GM19324 (cell line): ENCODE measurements at regions not wholly inside any gene's neighbourhood (a gene's known extent, or its start where the extent isn't known, plus 50 kb on each side); places are given as distances from the start of the nearest gene placed in this dataset.

ENCODE experiments used
- ATAC-seq: cut with Tn5 transposase; IDR thresholded peaks from one replicate; pipeline ENCODE4 v1.9.1; 2021; ENCODE audit warnings: mild to moderate bottlenecking, moderate library complexity; ENCODE audit not compliant: unreplicated experiment, low FRiP score

- ATAC-seq, result no peak
These were observed 193.7 kb upstream of the BTG1 start for GRCh38 chr12:92339198-92339821.

- no peak for ATAC-seq
These were observed 193.0 kb upstream of the BTG1 start for GRCh38 chr12:92338671-92339070.

DNA sequence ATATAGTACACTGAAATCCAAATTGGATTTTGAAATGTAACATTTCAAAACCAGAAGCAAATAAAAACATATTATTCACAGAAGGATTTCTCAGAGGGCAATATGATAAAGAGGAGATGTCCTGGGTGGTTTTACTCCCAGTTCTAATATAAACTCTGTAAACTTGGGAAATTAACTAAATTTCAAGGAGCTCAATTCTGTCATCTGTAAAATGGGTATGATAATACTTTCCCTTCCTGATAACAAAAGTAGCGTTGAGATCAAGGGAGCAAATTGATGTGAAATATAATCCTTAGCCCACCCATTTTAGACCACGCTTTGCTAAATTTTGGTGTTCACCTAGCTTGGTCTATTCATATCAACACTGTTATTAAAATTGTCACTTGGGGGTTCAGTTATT, 192.5 kb upstream of the BTG1 start:
- no peak for ATAC-seq

DNA sequence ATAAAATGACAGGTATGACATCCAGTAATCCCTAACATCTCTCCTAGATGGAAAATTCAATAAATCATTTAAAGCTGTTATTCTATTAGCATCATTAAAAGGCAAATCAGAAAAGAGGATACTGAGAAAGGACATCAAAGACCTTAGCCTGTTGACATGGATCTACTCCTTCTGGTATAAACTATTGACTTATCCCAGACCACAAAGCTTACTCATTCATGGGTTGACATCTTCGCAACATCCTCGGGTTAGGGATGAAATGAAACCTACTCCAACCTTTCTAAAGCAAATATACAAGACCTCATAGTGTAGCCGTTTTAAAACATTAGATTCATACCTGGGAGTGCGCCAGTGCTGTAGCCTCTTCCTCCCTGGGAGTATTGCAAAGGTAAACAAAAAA, 191.5 kb upstream of the BTG1 start:
- no peak for ATAC-seq

DNA sequence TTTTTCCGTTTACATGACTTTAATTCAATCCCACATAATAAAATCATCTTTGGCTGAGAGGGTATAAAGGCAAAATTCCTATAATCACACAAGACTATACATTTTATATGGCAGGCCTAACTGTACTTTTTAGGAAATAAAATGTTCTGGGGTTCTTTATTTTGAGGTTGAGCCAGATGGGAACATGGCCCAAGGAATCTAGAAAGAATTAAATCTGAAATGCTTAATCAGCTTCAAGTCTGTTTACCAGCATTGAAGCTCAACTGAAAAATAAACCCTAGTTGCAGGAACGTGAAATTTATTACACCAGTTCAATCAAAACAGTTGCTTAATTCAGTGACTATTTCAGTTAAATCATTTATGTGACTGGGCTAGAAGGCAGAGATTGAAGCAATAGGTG, 191.0 kb upstream of the BTG1 start:
- no peak for ATAC-seq

DNA sequence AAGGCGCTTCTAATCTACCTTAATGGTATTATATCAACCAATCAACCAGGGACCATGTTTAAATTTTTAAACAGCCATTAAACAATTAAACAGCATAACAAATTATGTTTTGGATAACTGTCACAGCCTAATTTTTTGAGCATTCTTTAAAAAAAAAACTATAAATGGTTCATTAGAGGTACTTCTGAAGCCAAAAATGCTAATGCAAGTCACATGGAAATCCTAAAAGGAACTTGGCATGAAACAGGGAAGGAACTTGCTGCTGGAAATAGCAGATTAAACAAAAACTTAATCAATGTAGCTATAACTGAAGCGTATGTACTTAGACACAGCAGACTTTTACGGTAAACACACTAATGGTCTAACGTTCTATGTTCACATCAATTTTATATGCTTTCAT, 190.2 kb upstream of the BTG1 start:
- ATAC-seq, result no peak

- no peak for ATAC-seq
These were observed 188.9 kb upstream of the BTG1 start for GRCh38 chr12:92334552-92334951.

DNA sequence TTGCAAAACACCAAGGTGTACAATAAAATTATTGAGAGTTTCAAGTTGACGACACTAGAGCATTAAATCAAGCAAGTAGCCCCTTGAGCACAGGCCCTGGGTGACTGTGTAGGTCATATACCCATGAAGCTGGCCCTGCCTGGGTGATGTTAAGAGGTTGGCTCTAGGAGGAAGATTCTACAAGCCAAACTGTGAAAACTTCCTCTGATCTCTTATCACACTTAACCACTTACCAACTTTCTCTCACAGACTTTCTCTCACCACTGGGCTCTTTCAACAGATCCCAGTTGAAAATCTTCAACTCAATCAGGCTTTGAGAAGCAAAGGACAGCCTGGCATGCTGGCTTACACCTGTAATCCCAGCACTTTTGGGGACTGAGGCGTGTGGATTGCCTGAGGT, 186.9 kb upstream of the BTG1 start:
- ATAC-seq, result no peak

- ATAC-seq, result no peak
These were observed 185.7 kb upstream of the BTG1 start for GRCh38 chr12:92331383-92331782.

- no peak for ATAC-seq
These were observed 185.0 kb upstream of the BTG1 start for GRCh38 chr12:92330654-92331053.

GRCh38 chr12:92326877-92327276, 181.2 kb upstream of the BTG1 start:
- ATAC-seq, result no peak

GRCh38 chr12:92324849-92325500, 179.3 kb upstream of the BTG1 start:
- ATAC-seq, result no peak

DNA sequence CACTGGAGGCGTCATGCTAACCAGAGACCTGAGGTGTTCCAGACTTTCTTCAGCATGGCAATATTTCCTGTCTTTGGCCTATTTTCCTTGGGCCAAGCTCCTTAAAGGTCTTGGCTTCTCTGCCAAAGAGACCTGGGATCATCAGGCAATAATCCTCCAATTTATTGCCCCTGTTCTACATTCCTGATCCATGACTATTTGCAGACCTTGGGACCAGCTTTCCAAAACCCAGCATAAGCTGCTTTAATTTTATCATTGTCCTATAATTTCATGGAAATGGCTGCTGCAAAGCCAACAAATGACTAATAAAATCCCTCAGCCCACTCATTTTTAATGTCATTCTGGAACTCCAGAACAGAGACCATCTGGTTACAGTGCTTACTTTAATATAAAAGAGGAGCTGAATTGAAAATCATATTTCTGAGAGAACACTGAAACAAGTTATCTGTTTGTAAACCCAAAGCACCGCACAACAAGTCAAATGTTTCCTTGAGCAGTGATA, 166.9 kb upstream of the BTG1 start:
- no peak for ATAC-seq

DNA sequence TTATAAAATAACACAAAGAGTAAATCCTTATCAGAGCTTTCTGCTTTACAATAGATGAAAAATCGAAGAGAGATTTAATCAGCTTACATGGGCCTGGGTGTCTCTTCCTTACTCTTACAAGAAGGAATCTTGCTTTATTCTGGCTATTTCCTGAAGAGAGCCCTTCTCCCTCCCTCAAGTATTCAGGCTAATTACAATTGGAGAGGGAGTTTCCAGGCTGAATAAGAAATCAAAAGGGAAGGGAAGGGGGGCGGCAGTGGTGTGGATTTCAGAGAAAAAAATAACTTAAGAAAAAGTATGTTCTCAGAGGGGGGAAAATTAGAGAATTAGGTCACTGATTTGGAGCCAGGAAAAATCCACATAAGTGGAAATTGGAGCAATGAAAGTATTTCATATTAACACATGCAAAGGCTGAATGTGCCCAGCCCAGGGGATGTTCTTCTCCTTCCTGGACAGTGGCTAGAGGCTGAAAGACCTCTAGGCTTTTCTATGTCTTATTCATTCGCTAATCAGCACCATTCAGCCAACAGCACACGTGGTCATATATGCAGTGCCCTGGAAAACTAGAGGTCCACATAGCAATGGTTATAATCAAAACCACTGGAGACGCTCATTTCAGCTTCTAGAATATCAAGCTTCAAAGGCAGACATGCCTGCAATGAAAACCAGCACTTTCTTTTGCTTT, 158.9 kb upstream of the BTG1 start:
- no peak for ATAC-seq

- no peak for ATAC-seq
These were observed 156.6 kb upstream of the BTG1 start for GRCh38 chr12:92302041-92302829.

GRCh38 chr12:92301356-92301755, 155.7 kb upstream of the BTG1 start:
- ATAC-seq, result no peak

- no peak for ATAC-seq
These were observed 155.1 kb upstream of the BTG1 start for GRCh38 chr12:92300777-92301176.

- no peak for ATAC-seq
These were observed 154.1 kb upstream of the BTG1 start for GRCh38 chr12:92299744-92300143.

GRCh38 chr12:92299344-92299743, 153.7 kb upstream of the BTG1 start:
- no peak for ATAC-seq

- no peak for ATAC-seq
These were observed 152.5 kb upstream of the BTG1 start for GRCh38 chr12:92297932-92298696.
